Astrocyte of the spinal cord (primary cell): ENCODE measurements at regions not wholly inside any gene's neighbourhood (a gene's known extent, or its start where the extent isn't known, plus 50 kb on each side); places are given as distances from the start of the nearest gene placed in this dataset.
A peak's percentile ranks its signal among the peaks of the same experiment; 100 is the strongest.

Source experiments
- DNase-seq: peaks from one replicate; pipeline ENCODE4 v3.0.0; 2011; ENCODE audit warnings: low read depth, low spot score
- H3K4me3 ChIP-seq: 2 replicates; pipeline ENCODE4 v1.5.1; 2011; ENCODE audit warnings: low read depth, mild to moderate bottlenecking, low read length, moderate library complexity
- CTCF ChIP-seq: IDR thresholded peaks from 2 replicates; pipeline ENCODE4 v1.5.1; 2012; ENCODE audit warnings: low read depth, mild to moderate bottlenecking, low read length, inconsistent platforms
- in situ Hi-C: cut with HindIII; loops from 2 replicates; pipeline ENCODE4 v1.10.0; 2017; ENCODE audit warnings: low sequenced_read_pairs

- TF ChIP-seq CTCF = no peak
- in situ Hi-C loops = no loop called here
- no peak overlapping the region for H3K4me3 ChIP-seq
- DNase-seq = no peak
These were observed 478.3 kb upstream of the PPP2R3A start for GRCh38 chr3:135487261-135487660.

GRCh38 chr3:135490219-135490915 lies 475.2 kb upstream of the PPP2R3A start:
- in situ Hi-C loops = no loop called here
- no peak for TF ChIP-seq CTCF
- no peak for DNase-seq
- H3K4me3 ChIP-seq = no peak overlapping the region

- DNase-seq = peak; percentile 58
- no peak for TF ChIP-seq CTCF
- in situ Hi-C loops = no loop called here
- no peak overlapping the region for H3K4me3 ChIP-seq
These were observed 473.9 kb upstream of the PPP2R3A start for GRCh38 chr3:135491491-135492205.

GRCh38 chr3:135495891-135496290 lies 469.6 kb upstream of the PPP2R3A start:
- DNase-seq = no peak
- TF ChIP-seq CTCF = no peak
- in situ Hi-C loops = no loop called here

GRCh38 chr3:135497979-135498378 lies 467.5 kb upstream of the PPP2R3A start:
- no peak overlapping the region for H3K4me3 ChIP-seq
- in situ Hi-C loops = no loop called here
- no peak for TF ChIP-seq CTCF
- no peak for DNase-seq

More at GRCh38 chr3:135495891-135496290, 469.6 kb upstream of the PPP2R3A start:
- no peak overlapping the region for H3K4me3 ChIP-seq

- in situ Hi-C loops = no loop called here
- DNase-seq = no peak
- TF ChIP-seq CTCF = no peak
- no peak overlapping the region for H3K4me3 ChIP-seq
These were observed 466.1 kb upstream of the PPP2R3A start for GRCh38 chr3:135499426-135499825.
